Lung microvascular endothelial cell (primary cell): ENCODE measurements at regions not wholly inside any gene's neighbourhood (a gene's known extent, or its start where the extent isn't known, plus 50 kb on each side); places are given as distances from the start of the nearest gene placed in this dataset.
"Not testable (repeated sequence)": the region's sequence is repeated elsewhere in the genome, so short reads cannot be mapped to it uniquely, and the experiment has no call there.

Source experiments
- DNase-seq, 2 donors: peaks; one replicate each; pipeline versions ENCODE4 v3.0.0 to v3.0.0-alpha.2; 2010; ENCODE audit warnings: low read depth in 2 of 2

GRCh38 chrX:132302687-132303086, 83.4 kb upstream of the RAP2C start:
- DNase-seq = not testable (repeated sequence)

GRCh38 chrX:132294776-132295495, 75.7 kb upstream of the RAP2C start:
- no peak for DNase-seq

GRCh38 chrX:132294192-132294591, 74.9 kb upstream of the RAP2C start:
- no peak for DNase-seq

- DNase-seq = peak; percentile 61 to 68
Measured at GRCh38 chrX:132292793-132293192, 73.5 kb upstream of the RAP2C start.

GRCh38 chrX:132277953-132278614, 58.8 kb upstream of the RAP2C start:
- DNase-seq = no peak

GRCh38 chrX:132272826-132273225, 53.6 kb upstream of the RAP2C start:
- no peak for DNase-seq

- DNase-seq = no peak
Measured at GRCh38 chrX:132271311-132271778, 52.1 kb upstream of the RAP2C start.

- peak in 1 of 2 donors; percentile 29 for DNase-seq
Measured at GRCh38 chrX:132270699-132271098, 51.5 kb upstream of the RAP2C start.

GRCh38 chrX:132270021-132270420, 50.8 kb upstream of the RAP2C start:
- DNase-seq = no peak
